ENCODE measurements at regions not wholly inside any gene's neighbourhood (a gene's known extent, or its start where the extent isn't known, plus 50 kb on each side); places are given as distances from the start of the nearest gene placed in this dataset.

DNA sequence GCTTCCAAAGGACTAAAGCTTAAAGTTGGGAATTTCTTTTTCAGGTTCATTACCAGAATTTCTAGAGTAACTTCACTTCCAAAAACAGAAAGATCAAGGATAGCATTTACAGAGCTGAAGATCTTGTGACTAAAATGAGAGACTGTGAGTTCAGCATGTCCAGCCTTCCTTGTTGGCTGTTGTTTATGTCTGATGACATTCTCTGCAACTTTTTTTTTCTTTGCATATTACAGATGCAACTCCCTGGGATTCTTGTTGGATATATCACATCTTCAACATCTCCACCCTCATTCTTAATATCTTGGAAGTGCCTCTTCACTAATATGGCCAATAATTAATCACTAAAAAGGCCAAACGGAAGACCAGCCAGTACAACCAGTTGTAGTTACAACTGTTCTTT, 86.2 kb upstream of the FRMD4B start:
- TF ChIP-seq, protein P1, sequence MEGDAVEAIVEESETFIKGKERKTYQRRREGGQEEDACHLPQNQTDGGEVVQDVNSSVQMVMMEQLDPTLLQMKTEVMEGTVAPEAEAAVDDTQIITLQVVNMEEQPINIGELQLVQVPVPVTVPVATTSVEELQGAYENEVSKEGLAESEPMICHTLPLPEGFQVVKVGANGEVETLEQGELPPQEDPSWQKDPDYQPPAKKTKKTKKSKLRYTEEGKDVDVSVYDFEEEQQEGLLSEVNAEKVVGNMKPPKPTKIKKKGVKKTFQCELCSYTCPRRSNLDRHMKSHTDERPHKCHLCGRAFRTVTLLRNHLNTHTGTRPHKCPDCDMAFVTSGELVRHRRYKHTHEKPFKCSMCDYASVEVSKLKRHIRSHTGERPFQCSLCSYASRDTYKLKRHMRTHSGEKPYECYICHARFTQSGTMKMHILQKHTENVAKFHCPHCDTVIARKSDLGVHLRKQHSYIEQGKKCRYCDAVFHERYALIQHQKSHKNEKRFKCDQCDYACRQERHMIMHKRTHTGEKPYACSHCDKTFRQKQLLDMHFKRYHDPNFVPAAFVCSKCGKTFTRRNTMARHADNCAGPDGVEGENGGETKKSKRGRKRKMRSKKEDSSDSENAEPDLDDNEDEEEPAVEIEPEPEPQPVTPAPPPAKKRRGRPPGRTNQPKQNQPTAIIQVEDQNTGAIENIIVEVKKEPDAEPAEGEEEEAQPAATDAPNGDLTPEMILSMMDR (conservative IDR thresholded peaks at IDR 0.05): no peak
- no peak for TF ChIP-seq EZH2 (IDR thresholded peaks at IDR 0.05; ENCODE audit: low read depth)
